ENCODE measurements at regions not wholly inside any gene's neighbourhood (a gene's known extent, or its start where the extent isn't known, plus 50 kb on each side); places are given as distances from the start of the nearest gene placed in this dataset.
"Not testable (repeated sequence)": the region's sequence is repeated elsewhere in the genome, so short reads cannot be mapped to it uniquely, and the experiment has no call there.

GRCh38 chr2:111312897-111313607 lies 192.3 kb downstream of the BCL2L11 start:
- CTCF ChIA-PET (ENCODE audit: partially characterized antibody); H3K9ac ChIP-seq (replicated peaks in 1 of 4; ENCODE audit: extremely low read depth in 1 of 4, low read depth in 3 of 4, low read length in 3 of 4); H3K79me1 ChIP-seq (ENCODE audit: low read depth, low read length); H3K27me3 ChIP-seq (replicated peaks in 1 of 4; ENCODE audit: control insufficient read depth in 3 of 4, extremely low read depth in 1 of 4, insufficient read depth in 3 of 4, low read length in 3 of 4); POLR2A ChIA-PET (ENCODE audit: partially characterized antibody); H3K79me2 ChIP-seq (ENCODE audit: control insufficient read depth in 1 of 2, insufficient read depth in 2 of 2, low read length in 2 of 2); H4K91ac ChIP-seq (replicated peaks; ENCODE audit: insufficient read length, low read length); H2AK5ac ChIP-seq (ENCODE audit: low read depth, low read length); H3K36me3 ChIP-seq (ENCODE audit: control insufficient read depth in 2 of 4, insufficient read depth in 4 of 4, low read length in 3 of 4); H4K8ac ChIP-seq (ENCODE audit: extremely low read depth, insufficient read depth, low read length); H4K5ac ChIP-seq (ENCODE audit: insufficient read length, low read depth, low read length); H3K4me1 ChIP-seq (replicated peaks in 1 of 4; ENCODE audit: control insufficient read depth in 3 of 4, insufficient read depth in 4 of 4, low read length in 3 of 4); H3K27ac ChIP-seq (ENCODE audit: low read depth, low read length); H2AFZ ChIP-seq (ENCODE audit: low read length); H3K23ac ChIP-seq (ENCODE audit: insufficient read length); DNase-seq (ENCODE audit: low read depth in 1 of 2, low spot score in 2 of 2); H3K56ac ChIP-seq (replicated peaks; ENCODE audit: insufficient read length, low read depth, low read length); H2BK120ac ChIP-seq (replicated peaks; ENCODE audit: low read depth, low read length); H3K4me3 ChIP-seq (ENCODE audit: extremely low read depth in 1 of 4, insufficient read depth in 2 of 4, low read depth in 3 of 4, low read length in 4 of 4); H3K9me3 ChIP-seq (ENCODE audit: insufficient read depth in 2 of 2, low read depth in 1 of 2, low read length in 1 of 2); H2BK20ac ChIP-seq (ENCODE audit: low read length); H3K4me2 ChIP-seq (ENCODE audit: insufficient read depth in 1 of 2, low read depth in 2 of 2, low read length in 2 of 2); H3K18ac ChIP-seq (ENCODE audit: extremely low read depth, low read length); H2BK15ac ChIP-seq (ENCODE audit: low read length); H3K14ac ChIP-seq (ENCODE audit: insufficient read length); H4K20me1 ChIP-seq (replicated peaks in 1 of 2; ENCODE audit: control insufficient read depth in 1 of 2, insufficient read depth in 2 of 2, low read length in 2 of 2); H3K23me2 ChIP-seq (ENCODE audit: low read depth, low read length); H2BK12ac ChIP-seq (ENCODE audit: low read depth, low read length); H2BK5ac ChIP-seq (ENCODE audit: low read depth, low read length); FAIRE-seq; H3K4ac ChIP-seq (replicated peaks; ENCODE audit: insufficient read length, low read depth, low read length): not testable (repeated sequence)
- WGBS, 2 experiments (ENCODE audit: extremely low coverage in 1 of 2, insufficient coverage in 1 of 2, insufficient read length in 1 of 2, insufficient replicate concordance in 2 of 2, low coverage in 1 of 2, low lambda C conversion rate in 2 of 2, missing lambda C conversion rate in 1 of 2): 86% methylated on average over 11 of the region's 15 CpGs; no CpG with 5 or more reads in 1 of the 2 experiments

- 80% methylated on average over 2 of the region's 3 CpGs; no CpG with 5 or more reads in 1 of the 2 experiments for WGBS, 2 experiments (ENCODE audit: extremely low coverage in 1 of 2, insufficient coverage in 1 of 2, insufficient read length in 1 of 2, insufficient replicate concordance in 2 of 2, low coverage in 1 of 2, low lambda C conversion rate in 2 of 2, missing lambda C conversion rate in 1 of 2)
- H2AK5ac ChIP-seq (ENCODE audit: low read depth, low read length); H3K9ac ChIP-seq (replicated peaks in 1 of 4; ENCODE audit: extremely low read depth in 1 of 4, low read depth in 3 of 4, low read length in 3 of 4); H4K8ac ChIP-seq (ENCODE audit: extremely low read depth, insufficient read depth, low read length); H4K20me1 ChIP-seq (replicated peaks in 1 of 2; ENCODE audit: control insufficient read depth in 1 of 2, insufficient read depth in 2 of 2, low read length in 2 of 2); H3K79me1 ChIP-seq (ENCODE audit: low read depth, low read length); H3K4me3 ChIP-seq (ENCODE audit: extremely low read depth in 1 of 4, insufficient read depth in 2 of 4, low read depth in 3 of 4, low read length in 4 of 4); H3K27me3 ChIP-seq (replicated peaks in 1 of 4; ENCODE audit: control insufficient read depth in 3 of 4, extremely low read depth in 1 of 4, insufficient read depth in 3 of 4, low read length in 3 of 4); H3K18ac ChIP-seq (ENCODE audit: extremely low read depth, low read length); H3K23ac ChIP-seq (ENCODE audit: insufficient read length); H3K79me2 ChIP-seq (ENCODE audit: control insufficient read depth in 1 of 2, insufficient read depth in 2 of 2, low read length in 2 of 2); H2AFZ ChIP-seq (ENCODE audit: low read length); H3K36me3 ChIP-seq (ENCODE audit: control insufficient read depth in 2 of 4, insufficient read depth in 4 of 4, low read length in 3 of 4); H4K91ac ChIP-seq (replicated peaks; ENCODE audit: insufficient read length, low read length); H2BK20ac ChIP-seq (ENCODE audit: low read length); H3K23me2 ChIP-seq (ENCODE audit: low read depth, low read length); DNase-seq (ENCODE audit: low read depth in 1 of 2, low spot score in 2 of 2); H3K14ac ChIP-seq (ENCODE audit: insufficient read length); CTCF ChIA-PET (ENCODE audit: partially characterized antibody); H2BK12ac ChIP-seq (ENCODE audit: low read depth, low read length); H3K4me1 ChIP-seq (replicated peaks in 1 of 4; ENCODE audit: control insufficient read depth in 3 of 4, insufficient read depth in 4 of 4, low read length in 3 of 4); H4K5ac ChIP-seq (ENCODE audit: insufficient read length, low read depth, low read length); H2BK15ac ChIP-seq (ENCODE audit: low read length); H3K27ac ChIP-seq (ENCODE audit: low read depth, low read length); FAIRE-seq; H3K56ac ChIP-seq (replicated peaks; ENCODE audit: insufficient read length, low read depth, low read length); H2BK120ac ChIP-seq (replicated peaks; ENCODE audit: low read depth, low read length); H3K4me2 ChIP-seq (ENCODE audit: insufficient read depth in 1 of 2, low read depth in 2 of 2, low read length in 2 of 2); H3K4ac ChIP-seq (replicated peaks; ENCODE audit: insufficient read length, low read depth, low read length); H2BK5ac ChIP-seq (ENCODE audit: low read depth, low read length); POLR2A ChIA-PET (ENCODE audit: partially characterized antibody); H3K9me3 ChIP-seq (ENCODE audit: insufficient read depth in 2 of 2, low read depth in 1 of 2, low read length in 1 of 2): not testable (repeated sequence)
Observed at GRCh38 chr2:111313711-111314110, 193.0 kb downstream of the BCL2L11 start.

Measured in H1 (cell line).